HAP-1 (cell line): ENCODE measurements at regions not wholly inside any gene's neighbourhood (a gene's known extent, or its start where the extent isn't known, plus 50 kb on each side); places are given as distances from the start of the nearest gene placed in this dataset.
"Not testable (repeated sequence)": the region's sequence is repeated elsewhere in the genome, so short reads cannot be mapped to it uniquely, and the experiment has no call there.

Experiments
- DNase-seq, 2 experiments: peaks; one replicate each; pipeline ENCODE4 v3.0.0-alpha.2; 2016 to 2020; ENCODE audit warnings: low spot score in 2 of 2
- H3K27me3 ChIP-seq: fragments of 250-450 bp; sonication (Bioruptor Pico); 2 replicates; pipeline ENCODE4 v1.5.1; 2020; ENCODE audit warnings: low read depth, mild to moderate bottlenecking, moderate library complexity
- H3K36me3 ChIP-seq: fragments of 250-450 bp; sonication (Bioruptor Pico); replicated peaks from 2 replicates; pipeline ENCODE4 v1.5.1; 2020; ENCODE audit warnings: mild to moderate bottlenecking
- H3K4me1 ChIP-seq: fragments of 250-450 bp; sonication (Bioruptor Pico); 2 replicates; pipeline ENCODE4 v1.5.1; 2020; ENCODE audit warnings: mild to moderate bottlenecking
- H3K4me3 ChIP-seq: fragments of 250-450 bp; sonication (Bioruptor Pico); 2 replicates; pipeline ENCODE4 v1.5.1; 2020; ENCODE audit warnings: mild to moderate bottlenecking, moderate library complexity
- H3K9me3 ChIP-seq: fragments of 250-450 bp; sonication (Bioruptor Pico); 2 replicates; pipeline ENCODE4 v1.5.1; 2020; ENCODE audit warnings: mild to moderate bottlenecking, moderate library complexity
- in situ Hi-C: fragments of 300-500 bp; cut with MboI; formaldehyde crosslinking; loops from 3 replicates; pipeline ENCODE4 v1.14.3; 2020; ENCODE audit warnings: low sequenced_read_pairs, inconsistent platforms, mixed read lengths

DNA sequence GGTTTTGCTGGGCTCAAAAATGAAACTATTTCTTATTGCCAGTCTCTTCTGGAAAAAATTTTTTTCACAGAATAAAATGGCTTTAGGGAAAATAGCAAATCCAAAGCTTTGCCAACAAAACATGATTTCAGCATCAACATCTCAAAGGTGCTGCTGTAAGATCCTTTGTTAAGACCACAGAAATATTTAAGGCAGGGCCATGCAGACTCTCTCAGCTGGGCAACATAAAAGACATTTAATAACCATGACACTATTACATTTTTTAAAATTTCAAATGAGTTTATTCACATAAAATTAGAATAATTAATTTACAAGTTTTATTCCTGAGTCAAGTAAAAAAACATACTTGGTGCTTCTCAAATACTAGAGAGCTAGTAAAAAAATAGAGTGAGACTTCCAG is 527.1 kb upstream of the DPPA4 start:
- no peaks in the 10 kb centered on the region for H3K27me3 ChIP-seq
- H3K4me1 ChIP-seq = 0 out of 2 replicates have a peak, but pooled peaks cover 5% of the 10 kb centered on the region
- H3K4me3 ChIP-seq = no peak overlapping the region
- no peaks in the 10 kb centered on the region for H3K9me3 ChIP-seq
- in situ Hi-C loops = no loop called here
- H3K36me3 ChIP-seq = no peaks in the 10 kb centered on the region
- DNase-seq = peak in 1 of 2 experiments; percentile 13

DNA sequence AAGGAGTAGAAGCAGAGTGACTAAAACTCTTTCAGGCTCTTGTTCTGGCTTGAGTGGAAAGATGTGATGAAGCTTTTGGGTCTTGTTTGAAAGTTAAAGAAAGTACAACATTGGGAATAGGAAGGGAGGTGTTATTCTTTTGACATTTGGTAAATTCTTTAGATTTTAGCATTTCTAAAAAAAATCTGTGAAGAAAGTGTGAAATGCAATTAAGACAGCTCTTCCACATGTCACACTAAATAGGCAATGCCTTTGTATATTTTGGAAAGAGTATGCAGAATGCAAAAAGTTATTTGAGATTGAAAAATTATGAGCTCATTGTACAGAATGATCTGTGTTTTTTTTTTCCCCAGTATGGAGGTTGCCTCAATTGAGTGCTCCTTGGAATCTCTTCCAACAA is 532.2 kb upstream of the DPPA4 start:
- H3K27me3 ChIP-seq = no peaks in the 10 kb centered on the region
- in situ Hi-C loops = no loop called here
- no peak overlapping the region for H3K4me3 ChIP-seq
- no peak for DNase-seq
- H3K9me3 ChIP-seq = no peaks in the 10 kb centered on the region
- H3K36me3 ChIP-seq = no peaks in the 10 kb centered on the region
- H3K4me1 ChIP-seq = 0 out of 2 replicates have a peak, but pooled peaks cover 5% of the 10 kb centered on the region

DNA sequence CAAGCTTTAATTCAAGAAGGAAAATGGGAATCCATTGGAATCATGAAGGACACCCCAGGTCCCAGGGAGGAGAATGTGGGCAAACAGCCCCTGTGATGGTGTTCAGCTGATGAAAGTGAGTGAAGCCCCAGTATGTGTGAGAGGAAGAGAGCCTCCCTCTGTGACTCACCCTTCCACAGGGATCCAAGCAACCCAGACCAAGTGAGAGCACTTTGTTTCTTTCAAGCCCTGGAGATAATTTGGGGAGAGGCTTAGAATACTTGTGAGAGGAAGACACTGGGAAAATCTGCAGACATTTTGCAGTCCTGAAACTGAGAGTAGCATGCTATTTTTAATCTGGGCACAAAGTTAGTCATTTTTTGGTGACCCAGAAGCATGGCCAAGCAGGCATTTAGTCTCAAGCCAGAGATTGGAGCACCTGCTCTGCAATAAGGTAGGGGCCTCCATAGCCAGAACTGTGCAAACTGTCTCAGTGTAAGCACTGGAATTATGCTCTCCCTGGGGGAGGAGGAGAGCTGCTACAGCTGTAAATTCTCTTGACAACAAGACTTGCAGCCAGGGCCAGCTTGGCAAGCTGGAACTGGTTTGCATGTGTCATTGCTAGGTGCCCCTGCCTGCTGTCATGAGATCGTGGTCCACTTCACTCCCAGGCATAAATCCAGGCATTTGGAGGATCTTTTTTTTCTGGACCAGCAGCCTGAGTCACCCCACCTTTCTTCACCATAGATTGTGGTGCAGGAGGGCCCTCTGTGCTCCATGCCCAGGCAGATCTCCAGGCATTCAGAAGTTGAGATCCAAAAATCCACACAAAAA is 537.8 kb upstream of the DPPA4 start:
- no peaks in the 10 kb centered on the region for H3K36me3 ChIP-seq
- H3K4me3 ChIP-seq = no peak overlapping the region
- no peaks in the 10 kb centered on the region for H3K27me3 ChIP-seq
- H3K4me1 ChIP-seq = no peaks in the 10 kb centered on the region
- DNase-seq = no peak
- no peaks in the 10 kb centered on the region for H3K9me3 ChIP-seq
- in situ Hi-C loops = no loop called here

DNA sequence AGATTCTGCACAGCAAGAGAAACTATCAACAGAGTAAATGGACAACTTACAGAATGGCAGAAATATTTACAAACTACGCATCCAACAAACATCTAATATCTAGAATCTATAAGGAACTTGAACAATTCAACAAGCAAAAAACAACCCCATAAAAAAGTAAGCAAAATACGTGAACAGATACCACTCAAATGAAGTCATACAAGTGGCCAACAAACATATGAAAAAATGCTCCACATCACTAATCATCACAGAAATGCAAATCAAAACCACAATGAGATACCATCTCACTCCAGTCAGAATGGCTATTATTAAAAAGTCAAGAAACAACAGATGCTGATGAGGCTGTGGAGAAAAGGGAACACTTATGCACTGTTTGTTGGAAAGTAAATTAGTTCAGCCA is 540.3 kb upstream of the DPPA4 start:
- in situ Hi-C loops, H3K4me3 ChIP-seq, H3K27me3 ChIP-seq, DNase-seq, H3K36me3 ChIP-seq, H3K9me3 ChIP-seq, H3K4me1 ChIP-seq: not testable (repeated sequence)

DNA sequence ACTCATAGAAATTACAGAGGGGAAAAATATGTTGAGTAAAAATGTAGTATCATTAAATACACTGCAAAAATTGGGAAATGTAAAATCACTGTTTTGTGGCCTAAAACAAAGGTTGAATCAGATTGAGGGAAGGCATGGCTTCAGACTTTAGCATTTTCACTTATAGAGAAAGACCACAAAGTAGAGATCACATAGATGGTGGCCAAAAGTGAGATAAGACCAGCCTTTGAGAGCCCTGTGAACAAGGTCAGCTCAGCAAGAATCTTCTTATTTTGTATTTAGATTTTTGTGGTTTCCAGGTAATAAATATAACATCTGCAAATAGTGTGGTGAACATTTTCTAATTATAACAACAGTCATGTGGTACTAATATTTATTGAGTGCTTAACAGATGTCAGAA is 544.8 kb upstream of the DPPA4 start:
- H3K27me3 ChIP-seq = no peaks in the 10 kb centered on the region
- no peak overlapping the region for H3K4me3 ChIP-seq
- DNase-seq = no peak
- peaks cover 2% of the 10 kb centered on the region; the same call in 1 of the 2 replicates for H3K9me3 ChIP-seq
- H3K4me1 ChIP-seq = no peaks in the 10 kb centered on the region
- in situ Hi-C loops = no loop called here
- H3K36me3 ChIP-seq = no peaks in the 10 kb centered on the region

DNA sequence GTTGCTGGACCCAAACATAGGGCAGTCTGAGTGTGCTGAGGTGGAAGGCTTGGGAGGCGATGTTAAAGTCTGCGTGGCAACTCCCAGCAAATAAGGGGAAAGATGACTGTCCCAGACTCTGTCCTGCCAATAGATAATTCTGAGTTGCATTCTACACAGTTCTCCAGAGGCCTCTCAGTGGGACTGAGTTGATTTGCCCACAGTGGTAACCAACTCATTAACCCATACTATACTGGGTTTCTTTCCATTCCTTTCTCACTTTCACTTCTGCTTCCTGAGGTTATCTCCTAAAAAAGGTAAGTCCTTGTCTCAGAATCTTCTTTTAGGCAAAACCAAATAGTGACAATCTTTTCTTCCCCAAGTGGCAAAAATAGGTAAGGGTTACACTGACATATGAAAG is 549.9 kb upstream of the DPPA4 start:
- in situ Hi-C loops = no loop called here
- Histone ChIP-seq H3K36me3 (no peaks in the 10 kb centered on the region), H3K4me1 (no peaks in the 10 kb centered on the region), H3K9me3 (peaks cover 2% of the 10 kb centered on the region; the same call in 1 of the 2 replicates), H3K4me3 (no peak overlapping the region), H3K27me3 (no peaks in the 10 kb centered on the region)
- no peak for DNase-seq

DNA sequence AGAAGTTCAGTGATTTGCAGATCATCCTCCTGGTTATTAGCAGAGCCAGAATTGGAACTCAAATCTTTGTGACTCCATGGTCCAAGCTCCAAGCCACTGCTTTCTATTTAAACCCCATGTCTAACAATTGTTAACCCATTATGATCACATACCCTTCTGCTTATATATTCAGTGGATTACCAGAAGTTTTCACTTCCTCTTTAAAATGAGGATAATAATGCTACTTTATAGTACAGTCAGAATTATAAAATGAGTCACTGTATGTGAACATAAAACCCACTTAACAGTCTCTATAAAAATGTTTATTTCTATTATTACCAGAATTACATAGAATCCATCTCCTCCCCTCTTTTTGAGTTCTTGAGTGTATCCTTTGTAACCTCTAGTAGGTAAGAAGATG is 550.7 kb upstream of the DPPA4 start:
- no peaks in the 10 kb centered on the region for H3K4me1 ChIP-seq
- DNase-seq = no peak

DNA sequence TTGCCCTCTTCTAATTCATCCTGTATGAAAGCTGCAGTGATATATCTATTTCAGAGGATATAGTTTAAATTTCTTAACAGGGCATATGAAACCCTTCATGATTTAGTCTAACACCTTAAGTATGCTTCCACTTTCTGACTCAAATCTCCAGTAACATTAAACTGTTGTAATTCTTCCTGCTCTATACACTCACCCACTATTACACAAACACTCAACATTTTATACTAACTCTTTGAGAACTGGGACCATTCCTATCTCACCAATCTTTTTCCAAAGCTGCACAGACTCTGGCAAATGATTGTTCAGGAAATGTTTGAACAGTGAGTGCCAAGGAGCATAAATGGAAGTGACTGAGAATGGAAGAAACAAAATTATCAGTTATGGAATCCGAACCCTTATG is 560.4 kb upstream of the DPPA4 start:
- Histone ChIP-seq H3K36me3 (no peaks in the 10 kb centered on the region), H3K27me3 (no peaks in the 10 kb centered on the region), H3K9me3 (no peaks in the 10 kb centered on the region), H3K4me3 (no peak overlapping the region), H3K4me1 (peaks cover 20% of the 10 kb centered on the region)
- in situ Hi-C loops = no loop called here
- no peak for DNase-seq

More for the DNA sequence above, 550.7 kb upstream of the DPPA4 start:
- peaks cover 2% of the 10 kb centered on the region; the same call in 1 of the 2 replicates for H3K9me3 ChIP-seq
- H3K27me3 ChIP-seq = no peaks in the 10 kb centered on the region
- H3K36me3 ChIP-seq = no peaks in the 10 kb centered on the region
- in situ Hi-C loops = no loop called here
- no peak overlapping the region for H3K4me3 ChIP-seq

DNA sequence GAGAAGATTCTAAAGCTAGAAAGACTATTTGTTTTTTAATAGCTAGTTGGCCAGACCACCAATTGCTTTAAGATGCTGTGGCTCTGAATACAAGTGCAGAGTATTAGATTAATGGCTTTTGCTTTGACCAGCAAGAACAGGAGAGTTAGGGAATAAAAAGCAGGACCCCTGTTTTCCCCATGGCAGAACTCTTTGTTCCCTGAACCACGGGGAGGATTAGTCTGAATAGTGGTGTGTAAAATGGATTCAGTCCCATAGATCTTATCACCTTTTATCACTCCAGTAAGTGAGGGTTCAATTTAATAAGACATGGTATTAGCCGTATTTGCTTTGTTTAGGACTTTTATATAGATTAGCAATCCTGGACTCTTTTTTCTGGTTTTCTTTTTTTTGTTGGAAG is 562.6 kb upstream of the DPPA4 start:
- Histone ChIP-seq H3K27me3 (no peaks in the 10 kb centered on the region), H3K4me1 (peaks cover 20% of the 10 kb centered on the region), H3K4me3 (no peak overlapping the region), H3K9me3 (no peaks in the 10 kb centered on the region), H3K36me3 (no peaks in the 10 kb centered on the region)
- in situ Hi-C loops = no loop called here
- peak; percentile 61 to 91 for DNase-seq

DNA sequence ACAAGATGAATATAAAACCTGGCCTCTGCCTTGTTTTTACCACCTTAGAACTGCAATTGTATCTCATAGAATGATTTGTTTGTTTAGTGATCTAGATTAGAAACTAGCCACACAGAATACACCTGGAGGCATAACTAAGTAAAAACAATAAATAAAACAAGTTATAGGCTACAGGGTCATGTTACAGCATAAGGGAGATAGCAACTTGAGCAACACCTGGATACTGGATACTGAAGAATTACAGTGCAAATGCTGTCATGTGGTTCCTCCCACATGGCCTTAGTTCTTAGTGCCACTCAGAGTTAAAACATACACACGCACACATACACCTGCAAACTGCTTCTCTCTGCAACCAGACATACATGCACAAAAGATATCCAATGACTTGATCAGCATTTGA is 563.4 kb upstream of the DPPA4 start:
- in situ Hi-C loops = no loop called here
- Histone ChIP-seq H3K9me3 (no peaks in the 10 kb centered on the region), H3K4me3 (no peak overlapping the region), H3K36me3 (no peaks in the 10 kb centered on the region), H3K27me3 (no peaks in the 10 kb centered on the region), H3K4me1 (peaks cover 20% of the 10 kb centered on the region)
- DNase-seq = no peak

DNA sequence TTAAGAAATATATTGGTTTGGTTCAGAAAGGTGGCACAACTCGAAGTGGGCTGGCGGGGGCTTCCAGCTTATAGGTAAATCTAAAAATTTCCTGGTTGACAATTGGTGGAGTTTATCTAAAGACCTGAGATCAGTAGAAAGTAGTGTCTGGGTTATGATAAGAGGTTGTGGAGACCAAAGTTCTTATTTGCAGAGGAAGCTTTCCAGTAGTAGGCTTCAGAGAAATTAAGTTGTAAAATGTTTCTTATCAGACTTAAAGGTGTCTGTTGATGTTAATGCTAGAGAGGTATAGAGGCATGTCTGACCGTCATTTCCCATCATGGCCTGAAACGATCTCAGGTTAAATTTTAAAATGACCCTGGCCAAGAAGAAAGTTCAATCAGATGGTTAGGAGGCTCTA is 565.2 kb upstream of the DPPA4 start:
- DNase-seq = no peak
- in situ Hi-C loops = no loop called here
- Histone ChIP-seq H3K36me3 (no peaks in the 10 kb centered on the region), H3K4me3 (no peak overlapping the region), H3K9me3 (no peaks in the 10 kb centered on the region), H3K4me1 (peaks cover 20% of the 10 kb centered on the region), H3K27me3 (no peaks in the 10 kb centered on the region)

DNA sequence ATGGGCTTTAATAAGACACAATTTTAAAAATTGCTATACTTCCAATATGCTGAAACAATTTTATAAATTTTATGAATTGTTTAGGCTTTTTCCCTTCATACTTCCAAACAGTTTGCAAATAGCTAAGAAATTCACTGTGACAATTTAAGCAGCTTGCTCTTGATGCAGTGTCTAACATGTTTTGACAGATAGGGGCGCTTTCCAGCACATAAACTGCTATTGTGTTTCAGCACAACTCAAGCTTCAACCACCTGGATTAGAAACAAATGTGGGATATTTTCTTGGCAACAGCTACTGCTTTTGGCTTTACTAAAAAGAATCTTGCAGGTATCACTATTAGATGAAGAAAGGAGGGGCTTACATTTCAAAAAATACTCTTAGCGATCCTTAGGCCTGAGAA is 565.8 kb upstream of the DPPA4 start:
- H3K4me3 ChIP-seq = no peak overlapping the region
- no peaks in the 10 kb centered on the region for H3K36me3 ChIP-seq
- in situ Hi-C loops = no loop called here
- peaks cover 20% of the 10 kb centered on the region for H3K4me1 ChIP-seq
- no peaks in the 10 kb centered on the region for H3K27me3 ChIP-seq
- no peaks in the 10 kb centered on the region for H3K9me3 ChIP-seq
- no peak for DNase-seq

DNA sequence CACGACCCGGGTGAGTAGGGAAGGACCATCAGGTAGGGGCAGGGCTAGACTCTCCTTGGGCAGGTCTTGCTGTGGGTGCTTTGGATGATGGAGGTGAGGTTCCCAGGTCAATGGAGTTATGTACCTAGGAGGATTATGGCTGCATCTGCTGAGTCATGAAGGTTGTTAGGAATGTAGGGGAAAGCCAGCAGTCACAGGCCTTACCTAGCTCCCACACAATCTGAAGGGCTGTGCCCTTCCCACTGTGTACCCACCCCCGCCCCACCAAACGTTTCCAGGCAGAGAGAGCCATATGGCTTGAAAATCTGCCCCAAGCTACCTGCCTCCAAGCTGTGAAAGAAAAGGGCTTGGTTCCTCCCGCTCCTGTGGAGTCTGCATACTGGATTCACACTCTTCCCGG is 573.4 kb upstream of the DPPA4 start:
- no peak overlapping the region for H3K4me3 ChIP-seq
- DNase-seq = no peak
- H3K36me3 ChIP-seq = no peaks in the 10 kb centered on the region
- in situ Hi-C loops = no loop called here
- H3K9me3 ChIP-seq = no peaks in the 10 kb centered on the region
- H3K4me1 ChIP-seq = no peaks in the 10 kb centered on the region
- H3K27me3 ChIP-seq = no peaks in the 10 kb centered on the region

DNA sequence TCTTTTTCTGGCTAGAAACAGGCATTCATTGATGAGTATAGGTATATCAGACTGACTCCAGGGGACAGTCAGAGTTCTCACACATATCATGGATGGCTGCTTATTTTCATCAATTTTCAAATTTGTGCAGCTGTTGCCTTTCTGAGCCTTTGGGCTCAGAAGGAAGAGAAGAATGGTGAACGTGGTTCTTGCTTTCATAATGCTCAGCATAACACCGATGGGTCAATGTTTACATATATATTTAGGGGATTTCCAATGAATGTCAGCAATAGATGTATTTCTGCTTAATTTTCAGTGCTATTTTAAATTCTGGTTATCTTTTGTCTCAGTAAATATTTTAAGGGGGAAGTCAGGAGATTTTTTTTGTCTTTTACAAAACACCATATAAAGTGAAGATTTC is 581.4 kb upstream of the DPPA4 start:
- H3K4me3 ChIP-seq = no peak overlapping the region
- no peaks in the 10 kb centered on the region for H3K9me3 ChIP-seq
- H3K36me3 ChIP-seq = no peaks in the 10 kb centered on the region
- H3K4me1 ChIP-seq = peaks cover 31% of the 10 kb centered on the region
- in situ Hi-C loops = no loop called here
- no peaks in the 10 kb centered on the region for H3K27me3 ChIP-seq
- no peak for DNase-seq

DNA sequence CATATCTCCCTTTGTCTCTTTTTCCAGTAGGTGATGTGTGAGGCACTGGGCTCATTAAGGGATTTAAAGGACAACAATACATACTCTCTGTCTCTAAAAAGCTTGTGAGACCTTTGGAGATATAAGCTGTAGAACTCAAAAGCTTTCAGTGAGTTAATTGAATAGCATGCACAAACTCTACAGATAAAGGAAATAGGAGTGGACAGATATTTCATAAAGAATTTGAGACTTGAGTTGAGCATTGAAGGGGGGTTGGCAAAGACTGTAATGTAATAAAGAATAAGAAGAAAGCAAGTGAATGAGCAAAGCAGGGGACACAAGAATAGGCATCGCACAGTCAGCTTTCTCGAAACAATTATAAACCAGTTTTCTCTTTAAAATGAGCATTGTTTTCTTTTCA is 583.4 kb upstream of the DPPA4 start:
- peak in 1 of 2 experiments; percentile 89 for DNase-seq
- no peaks in the 10 kb centered on the region for H3K9me3 ChIP-seq
- no peaks in the 10 kb centered on the region for H3K36me3 ChIP-seq
- no peaks in the 10 kb centered on the region for H3K27me3 ChIP-seq
- peaks cover 31% of the 10 kb centered on the region for H3K4me1 ChIP-seq
- in situ Hi-C loops = no loop called here
- H3K4me3 ChIP-seq = no peak overlapping the region
